ENCODE measurements at regions not wholly inside any gene's neighbourhood (a gene's known extent, or its start where the extent isn't known, plus 50 kb on each side); places are given as distances from the start of the nearest gene placed in this dataset.

DNA sequence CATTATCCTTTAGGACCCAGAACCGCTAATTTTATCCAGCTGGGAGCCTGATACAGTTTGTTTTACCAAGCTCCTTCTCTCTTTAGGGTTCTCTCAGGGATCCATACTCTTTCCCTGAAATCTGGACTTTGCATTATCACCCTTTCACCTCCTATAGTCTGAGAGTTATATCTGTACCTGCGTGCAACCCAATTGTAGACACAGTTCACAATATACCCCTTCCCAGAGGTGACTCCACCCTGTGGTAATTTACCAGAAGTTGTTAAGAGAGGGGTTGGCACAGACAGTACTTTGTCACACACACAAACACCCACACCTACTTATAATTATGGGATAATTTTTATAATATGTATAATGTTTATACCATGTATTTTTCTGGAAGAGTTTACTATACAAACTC lies 275.8 kb upstream of the NR3C2 start:
- H3K36me3 ChIP-seq (ENCODE audit: control insufficient read depth, insufficient read depth, low read length), result no peaks in the 10 kb centered on the region
- H3K4me1 ChIP-seq (ENCODE audit: control insufficient read depth, insufficient read depth, low read length, poor library complexity, severe bottlenecking), result no peaks in the 10 kb centered on the region
- H3K9me3 ChIP-seq (ENCODE audit: control insufficient read depth, low read length), result peaks cover 3% of the 10 kb centered on the region
- H3K4me3 ChIP-seq (ENCODE audit: extremely low read depth, insufficient read depth, low read length, poor library complexity, severe bottlenecking), result no peak overlapping the region
- WGBS, 2 experiments (ENCODE audit: insufficient coverage in 2 of 2), result 100% methylated on average over 1 of the region's 2 CpGs
- H3K27ac ChIP-seq (ENCODE audit: low read depth, low read length, severe bottlenecking), result no peak overlapping the region

DNA sequence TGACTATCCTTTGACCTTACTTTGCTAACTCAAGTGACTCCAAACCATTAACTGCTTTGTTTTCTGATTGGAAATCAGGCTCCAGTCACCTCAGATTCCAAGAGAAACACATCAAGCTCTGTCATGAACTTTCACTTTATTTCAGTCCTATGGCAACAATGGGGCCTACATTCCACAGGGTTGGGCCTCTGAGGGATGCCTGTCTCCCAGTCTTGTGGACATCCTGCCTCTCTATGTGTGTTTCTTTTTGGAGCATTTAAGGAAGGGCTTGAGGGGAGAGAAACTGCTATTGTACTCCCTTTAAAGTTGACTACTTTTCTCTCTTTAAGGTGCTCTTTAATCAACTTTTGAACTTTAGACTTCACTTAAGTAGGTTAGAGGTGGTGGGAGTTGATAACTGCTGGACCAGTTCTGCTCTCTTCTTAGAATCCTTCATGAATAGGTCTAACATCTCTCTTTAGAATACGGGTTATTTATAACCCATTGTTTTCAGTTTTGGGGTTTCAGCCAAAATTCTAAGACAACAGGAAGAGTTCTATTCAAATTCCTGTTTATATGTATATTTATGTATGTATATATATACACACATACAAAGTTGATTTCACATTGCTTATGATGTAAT lies 274.3 kb upstream of the NR3C2 start:
- no peaks in the 10 kb centered on the region for H3K36me3 ChIP-seq (ENCODE audit: control insufficient read depth, insufficient read depth, low read length)
- H3K27ac ChIP-seq (ENCODE audit: low read depth, low read length, severe bottlenecking), result no peak overlapping the region
- no peaks in the 10 kb centered on the region for H3K4me1 ChIP-seq (ENCODE audit: control insufficient read depth, insufficient read depth, low read length, poor library complexity, severe bottlenecking)
- H3K4me3 ChIP-seq (ENCODE audit: extremely low read depth, insufficient read depth, low read length, poor library complexity, severe bottlenecking), result no peak overlapping the region
- no peaks in the 10 kb centered on the region for H3K9me3 ChIP-seq (ENCODE audit: control insufficient read depth, low read length)
- no CpG with 5 or more reads among the region's 1 CpG for WGBS, 2 experiments (ENCODE audit: insufficient coverage in 2 of 2)

DNA sequence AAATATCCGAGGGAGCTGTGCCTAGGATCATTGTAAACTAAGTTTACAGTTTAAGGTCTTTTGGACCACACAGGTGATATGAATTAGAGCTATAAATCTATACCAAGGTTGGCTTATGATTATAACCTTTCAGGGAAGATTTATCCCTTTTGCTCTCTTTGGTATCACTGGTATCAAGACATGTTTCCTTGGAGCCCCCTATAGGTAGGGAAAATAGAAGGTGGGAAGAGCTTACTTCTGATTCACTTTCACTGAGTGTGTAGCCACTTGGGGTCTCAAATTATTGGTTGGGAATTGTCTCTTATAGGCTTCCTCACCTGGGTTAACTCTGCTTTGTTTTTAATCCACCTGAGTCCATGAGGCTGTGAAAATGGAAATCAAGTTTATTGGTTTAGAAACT lies 262.1 kb upstream of the NR3C2 start:
- Histone ChIP-seq H3K4me3 (ENCODE audit: extremely low read depth, insufficient read depth, low read length, poor library complexity, severe bottlenecking) (no peak overlapping the region), H3K9me3 (ENCODE audit: control insufficient read depth, low read length) (no peaks in the 10 kb centered on the region), H3K4me1 (ENCODE audit: control insufficient read depth, insufficient read depth, low read length, poor library complexity, severe bottlenecking) (no peaks in the 10 kb centered on the region), H3K27ac (ENCODE audit: low read depth, low read length, severe bottlenecking) (no peak overlapping the region), H3K36me3 (ENCODE audit: control insufficient read depth, insufficient read depth, low read length) (no peaks in the 10 kb centered on the region)
- 100% methylated on average over 1 of the region's 1 CpG; no CpG with 5 or more reads in 1 of the 2 experiments for WGBS, 2 experiments (ENCODE audit: insufficient coverage in 2 of 2)

DNA sequence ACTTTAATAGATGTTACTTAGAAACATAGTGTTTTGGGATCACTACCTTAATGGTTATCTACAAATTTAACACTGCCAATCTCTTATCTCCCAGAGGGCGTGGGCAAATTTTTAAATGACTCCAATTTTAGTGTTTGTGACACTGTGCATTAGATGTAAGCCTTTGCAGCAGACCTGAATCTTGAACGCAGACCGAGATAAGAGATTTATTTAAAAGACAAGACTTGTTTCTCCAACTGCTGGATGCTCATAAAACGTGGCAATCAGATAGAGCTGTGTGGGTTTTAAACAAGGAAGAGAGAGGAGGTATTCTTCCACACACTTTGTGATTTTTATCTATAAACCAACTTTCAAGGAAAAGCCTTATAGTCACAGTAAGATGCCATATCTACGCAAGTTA lies 252.5 kb upstream of the NR3C2 start:
- H3K36me3 ChIP-seq (ENCODE audit: control insufficient read depth, insufficient read depth, low read length), result no peaks in the 10 kb centered on the region
- H3K27ac ChIP-seq (ENCODE audit: low read depth, low read length, severe bottlenecking), result no peak overlapping the region
- H3K4me1 ChIP-seq (ENCODE audit: control insufficient read depth, insufficient read depth, low read length, poor library complexity, severe bottlenecking), result no peaks in the 10 kb centered on the region
- 100% methylated on average over 2 of the region's 5 CpGs; no CpG with 5 or more reads in 1 of the 2 experiments for WGBS, 2 experiments (ENCODE audit: insufficient coverage in 2 of 2)
- no peak overlapping the region for H3K4me3 ChIP-seq (ENCODE audit: extremely low read depth, insufficient read depth, low read length, poor library complexity, severe bottlenecking)
- H3K9me3 ChIP-seq (ENCODE audit: control insufficient read depth, low read length), result no peaks in the 10 kb centered on the region

DNA sequence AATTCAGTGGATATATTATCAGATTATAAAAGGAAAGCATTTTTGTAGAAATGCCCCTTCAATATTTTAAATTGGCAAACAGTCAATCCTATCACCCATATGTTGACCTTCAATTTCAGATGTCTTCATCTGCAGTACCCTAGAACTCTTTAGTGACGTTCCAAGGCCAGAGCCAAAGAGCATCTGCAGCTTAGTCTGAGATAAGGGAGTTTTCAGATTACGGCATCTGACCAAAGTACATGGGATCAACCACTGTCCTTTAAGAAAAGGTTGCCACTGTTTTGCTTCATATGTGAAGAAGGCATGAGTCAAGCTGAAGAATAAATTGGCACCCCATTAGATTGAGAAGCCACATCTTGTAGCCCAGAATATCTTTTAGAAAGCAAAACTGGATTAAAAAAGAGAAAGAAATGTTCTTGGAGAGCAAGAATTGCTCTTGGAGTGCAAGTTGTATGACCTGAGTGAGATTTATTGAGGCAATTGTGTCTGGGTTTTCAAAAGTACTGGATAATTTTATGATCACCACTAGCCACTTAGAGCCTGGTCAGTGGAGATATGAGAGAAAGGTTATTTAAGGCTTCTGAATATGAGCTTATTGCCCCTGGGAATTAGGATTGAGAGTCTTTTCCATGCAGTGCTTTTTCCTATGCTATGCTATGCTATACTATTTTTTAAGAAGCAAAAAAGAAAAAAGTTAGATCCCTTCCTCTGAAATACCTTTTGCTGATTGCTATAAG lies 251.9 kb upstream of the NR3C2 start:
- Histone ChIP-seq H3K27ac (ENCODE audit: low read depth, low read length, severe bottlenecking) (no peak overlapping the region), H3K9me3 (ENCODE audit: control insufficient read depth, low read length) (no peaks in the 10 kb centered on the region), H3K4me1 (ENCODE audit: control insufficient read depth, insufficient read depth, low read length, poor library complexity, severe bottlenecking) (no peaks in the 10 kb centered on the region), H3K4me3 (ENCODE audit: extremely low read depth, insufficient read depth, low read length, poor library complexity, severe bottlenecking) (no peak overlapping the region), H3K36me3 (ENCODE audit: control insufficient read depth, insufficient read depth, low read length) (no peaks in the 10 kb centered on the region)
- WGBS, 2 experiments (ENCODE audit: insufficient coverage in 2 of 2), result 89 to 100% methylated on average over 1 to 2 of the region's 2 CpGs

DNA sequence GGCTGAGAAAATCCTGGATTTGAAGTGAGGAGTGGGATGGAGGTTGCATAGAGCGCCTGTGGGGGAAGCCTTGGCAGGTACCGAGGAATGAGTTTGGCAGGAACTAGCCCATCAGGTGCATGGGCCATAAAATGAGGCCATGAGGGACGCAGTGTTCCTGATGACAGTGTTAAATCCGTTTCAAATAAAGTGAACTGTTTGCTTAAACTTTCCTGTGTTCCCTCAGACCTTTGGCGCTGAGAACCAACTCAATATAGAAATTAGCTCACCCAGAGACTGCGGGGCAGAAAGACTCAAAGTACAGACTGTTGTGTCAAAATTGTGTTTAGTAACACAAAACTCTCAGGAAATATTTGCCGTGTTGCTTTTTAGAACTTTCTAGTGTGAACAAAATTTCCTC lies 250.0 kb upstream of the NR3C2 start:
- H3K4me1 ChIP-seq (ENCODE audit: control insufficient read depth, insufficient read depth, low read length, poor library complexity, severe bottlenecking), result no peaks in the 10 kb centered on the region
- 94 to 96% methylated on average over 4 to 6 of the region's 7 CpGs for WGBS, 2 experiments (ENCODE audit: insufficient coverage in 2 of 2)
- no peaks in the 10 kb centered on the region for H3K9me3 ChIP-seq (ENCODE audit: control insufficient read depth, low read length)
- H3K36me3 ChIP-seq (ENCODE audit: control insufficient read depth, insufficient read depth, low read length), result no peaks in the 10 kb centered on the region
- no peak overlapping the region for H3K27ac ChIP-seq (ENCODE audit: low read depth, low read length, severe bottlenecking)
- no peak overlapping the region for H3K4me3 ChIP-seq (ENCODE audit: extremely low read depth, insufficient read depth, low read length, poor library complexity, severe bottlenecking)

DNA sequence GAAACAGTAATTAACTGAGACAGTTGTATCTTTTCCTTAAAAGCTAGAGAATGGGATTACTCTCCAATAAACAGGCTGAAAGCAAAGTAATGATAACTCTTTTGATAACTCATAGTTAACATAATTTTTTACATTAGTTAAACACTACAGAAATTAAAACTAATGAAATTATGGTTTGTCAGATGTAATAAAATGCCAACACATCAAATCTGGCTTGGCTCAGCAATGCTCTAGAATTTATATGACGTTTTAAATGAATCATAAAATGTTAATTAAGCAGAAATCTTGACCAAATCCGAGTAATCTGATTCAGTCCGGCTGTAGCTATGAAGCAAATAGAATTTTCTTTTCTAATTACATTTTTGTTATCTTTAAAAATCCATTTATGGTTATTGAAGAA lies 244.2 kb upstream of the NR3C2 start:
- H3K27ac ChIP-seq (ENCODE audit: low read depth, low read length, severe bottlenecking), result no peak overlapping the region
- no CpG with 5 or more reads among the region's 3 CpGs for WGBS, 2 experiments (ENCODE audit: insufficient coverage in 2 of 2)
- H3K4me3 ChIP-seq (ENCODE audit: extremely low read depth, insufficient read depth, low read length, poor library complexity, severe bottlenecking), result no peak overlapping the region
- H3K9me3 ChIP-seq (ENCODE audit: control insufficient read depth, low read length), result no peaks in the 10 kb centered on the region
- H3K36me3 ChIP-seq (ENCODE audit: control insufficient read depth, insufficient read depth, low read length), result no peaks in the 10 kb centered on the region
- no peaks in the 10 kb centered on the region for H3K4me1 ChIP-seq (ENCODE audit: control insufficient read depth, insufficient read depth, low read length, poor library complexity, severe bottlenecking)

DNA sequence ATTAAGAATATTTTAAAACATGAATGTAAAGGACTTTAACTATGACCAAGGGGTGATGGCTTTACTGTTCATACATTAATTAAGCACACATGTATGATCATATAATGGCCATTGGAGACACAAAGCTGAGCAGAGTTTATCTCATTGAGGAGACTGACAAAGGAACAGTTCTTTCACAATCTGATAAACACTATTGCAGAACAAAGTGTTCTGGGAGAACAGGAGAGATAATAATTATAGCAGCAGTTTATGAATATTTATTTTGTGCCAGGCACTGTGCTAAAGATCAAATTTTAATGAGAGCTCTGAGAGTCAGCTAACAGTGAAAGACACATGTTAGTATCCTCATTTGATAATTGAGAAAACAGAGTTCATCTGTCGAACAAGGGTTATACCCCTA lies 242.4 kb upstream of the NR3C2 start:
- no peaks in the 10 kb centered on the region for H3K9me3 ChIP-seq (ENCODE audit: control insufficient read depth, low read length)
- H3K36me3 ChIP-seq (ENCODE audit: control insufficient read depth, insufficient read depth, low read length), result no peaks in the 10 kb centered on the region
- no CpG with 5 or more reads among the region's 1 CpG for WGBS, 2 experiments (ENCODE audit: insufficient coverage in 2 of 2)

DNA sequence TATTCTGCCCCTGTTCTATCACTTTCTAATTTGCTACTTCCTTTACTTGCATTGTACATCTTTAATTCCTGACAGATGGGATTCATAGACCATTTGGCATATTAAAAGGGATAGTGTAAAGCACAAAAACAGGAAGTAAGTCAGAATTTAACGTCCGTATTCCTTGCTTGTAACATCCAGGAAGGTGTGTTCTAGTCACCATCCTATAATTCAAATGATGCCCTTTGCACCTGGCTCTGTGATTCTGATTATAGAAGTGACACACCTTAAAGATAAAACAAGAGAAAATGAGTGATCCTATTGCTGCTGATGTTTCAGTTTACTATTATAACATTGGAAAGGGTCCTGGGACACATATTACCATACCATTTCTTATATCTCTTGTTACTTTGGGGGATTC lies 238.7 kb upstream of the NR3C2 start:
- Histone ChIP-seq H3K4me3 (ENCODE audit: extremely low read depth, insufficient read depth, low read length, poor library complexity, severe bottlenecking) (no peak overlapping the region), H3K36me3 (ENCODE audit: control insufficient read depth, insufficient read depth, low read length) (no peaks in the 10 kb centered on the region), H3K9me3 (ENCODE audit: control insufficient read depth, low read length) (no peaks in the 10 kb centered on the region), H3K4me1 (ENCODE audit: control insufficient read depth, insufficient read depth, low read length, poor library complexity, severe bottlenecking) (no peaks in the 10 kb centered on the region), H3K27ac (ENCODE audit: low read depth, low read length, severe bottlenecking) (no peak overlapping the region)
- WGBS, 2 experiments (ENCODE audit: insufficient coverage in 2 of 2), result 61% methylated on average over 2 of the region's 2 CpGs; no CpG with 5 or more reads in 1 of the 2 experiments

More for the DNA sequence above, 242.4 kb upstream of the NR3C2 start:
- Histone ChIP-seq H3K27ac (ENCODE audit: low read depth, low read length, severe bottlenecking) (no peak overlapping the region), H3K4me3 (ENCODE audit: extremely low read depth, insufficient read depth, low read length, poor library complexity, severe bottlenecking) (no peak overlapping the region), H3K4me1 (ENCODE audit: control insufficient read depth, insufficient read depth, low read length, poor library complexity, severe bottlenecking) (no peaks in the 10 kb centered on the region)

DNA sequence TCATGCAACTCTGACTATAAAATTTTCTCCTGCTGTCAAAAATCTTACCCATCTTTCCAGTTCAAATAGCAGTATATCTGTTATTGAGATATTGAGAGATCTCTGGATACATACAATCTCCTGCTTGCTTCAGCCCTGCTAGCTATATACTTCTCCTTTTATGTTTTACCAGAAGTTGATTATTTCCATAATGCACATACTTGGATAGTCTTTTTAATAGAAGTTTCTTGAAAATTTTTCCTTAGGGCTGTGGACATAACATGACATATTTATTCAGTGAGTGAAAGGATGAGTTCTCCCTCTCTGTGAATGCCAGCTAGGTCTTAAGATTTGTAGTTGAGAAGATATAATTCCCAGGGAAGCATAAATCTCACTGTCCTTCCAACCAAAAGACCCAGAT lies 234.1 kb upstream of the NR3C2 start:
- H3K4me1 ChIP-seq (ENCODE audit: control insufficient read depth, insufficient read depth, low read length, poor library complexity, severe bottlenecking), result no peaks in the 10 kb centered on the region
- no peaks in the 10 kb centered on the region for H3K36me3 ChIP-seq (ENCODE audit: control insufficient read depth, insufficient read depth, low read length)
- no peaks in the 10 kb centered on the region for H3K9me3 ChIP-seq (ENCODE audit: control insufficient read depth, low read length)
- no peak overlapping the region for H3K4me3 ChIP-seq (ENCODE audit: extremely low read depth, insufficient read depth, low read length, poor library complexity, severe bottlenecking)
- H3K27ac ChIP-seq (ENCODE audit: low read depth, low read length, severe bottlenecking), result no peak overlapping the region

DNA sequence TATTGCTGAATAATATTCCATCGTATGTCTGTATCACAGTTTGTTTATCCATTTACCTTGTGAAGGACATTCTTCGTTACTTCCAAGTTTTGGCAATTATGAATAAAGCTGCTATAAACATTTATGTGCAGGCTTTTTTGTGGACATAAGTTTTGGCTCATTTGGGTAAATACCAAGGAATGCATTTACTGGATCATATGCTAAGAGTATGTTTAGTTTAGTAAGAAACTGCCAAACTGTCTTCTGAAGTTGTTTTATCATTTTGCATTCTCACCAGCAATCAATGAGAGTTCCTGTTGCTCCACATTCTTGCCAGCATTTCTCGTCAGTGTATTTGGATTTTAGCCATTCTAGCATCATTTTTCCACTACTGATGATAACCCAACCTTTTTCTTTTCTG lies 232.7 kb upstream of the NR3C2 start:
- WGBS, 2 experiments (ENCODE audit: insufficient coverage in 2 of 2), result 80 to 100% methylated on average over 1 to 2 of the region's 3 CpGs
- Histone ChIP-seq H3K4me3 (ENCODE audit: extremely low read depth, insufficient read depth, low read length, poor library complexity, severe bottlenecking) (no peak overlapping the region), H3K4me1 (ENCODE audit: control insufficient read depth, insufficient read depth, low read length, poor library complexity, severe bottlenecking) (no peaks in the 10 kb centered on the region), H3K27ac (ENCODE audit: low read depth, low read length, severe bottlenecking) (no peak overlapping the region), H3K36me3 (ENCODE audit: control insufficient read depth, insufficient read depth, low read length) (no peaks in the 10 kb centered on the region), H3K9me3 (ENCODE audit: control insufficient read depth, low read length) (no peaks in the 10 kb centered on the region)

All from mesodermal cell (in vitro differentiated cells).